ENCODE measurements at regions not wholly inside any gene's neighbourhood (a gene's known extent, or its start where the extent isn't known, plus 50 kb on each side); places are given as distances from the start of the nearest gene placed in this dataset.

DNA sequence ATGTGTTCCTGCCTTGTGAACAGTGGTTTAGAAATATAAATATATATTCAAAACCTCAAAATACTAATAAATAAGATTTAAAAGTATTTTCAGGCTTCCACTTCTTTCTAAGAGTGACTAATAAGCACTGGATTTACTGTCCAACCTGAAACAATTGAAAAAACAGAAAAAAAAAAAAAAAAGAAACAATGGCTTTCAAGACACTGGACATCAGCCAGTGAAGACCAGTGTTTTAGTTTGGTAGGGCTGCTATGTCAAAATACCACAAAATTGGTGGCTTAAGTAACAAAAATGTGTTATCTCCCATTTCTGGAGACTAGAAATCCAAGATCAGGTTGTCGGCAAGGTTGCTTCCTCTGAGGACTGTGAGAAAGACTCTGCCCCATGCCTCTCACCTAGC, 101.4 kb upstream of the PDE7B start:
- TF ChIP-seq ZNF274 (IDR thresholded peaks at IDR 0.05; ENCODE audit: low read depth, low read length) (no peak), YY1 (IDR thresholded peaks at IDR 0.05; ENCODE audit: insufficient read depth, insufficient read length) (no peak), SUZ12 (IDR thresholded peaks at IDR 0.05; ENCODE audit: extremely low read depth, insufficient read depth, insufficient read length) (no peak)
